Astrocyte of the cerebellum (primary cell): ENCODE measurements at regions not wholly inside any gene's neighbourhood (a gene's known extent, or its start where the extent isn't known, plus 50 kb on each side); places are given as distances from the start of the nearest gene placed in this dataset.

ENCODE experiments used
- DNase-seq: peaks from one replicate; pipeline ENCODE4 v3.0.0-alpha.2; 2011; ENCODE audit warnings: low read depth
- H3K4me3 ChIP-seq: 2 replicates; pipeline ENCODE4 v1.5.1; 2011; ENCODE audit warnings: mild to moderate bottlenecking, low read depth, low read length, moderate library complexity
- CTCF ChIP-seq: IDR thresholded peaks from 2 replicates; pipeline ENCODE4 v1.5.1; 2012; ENCODE audit warnings: low read length, low read depth, moderate library complexity, mild to moderate bottlenecking; ENCODE audit errors: missing control alignments
- in situ Hi-C: cut with HindIII; loops from 2 replicates; pipeline ENCODE4 v1.10.0; 2017; ENCODE audit warnings: low sequenced_read_pairs

DNA sequence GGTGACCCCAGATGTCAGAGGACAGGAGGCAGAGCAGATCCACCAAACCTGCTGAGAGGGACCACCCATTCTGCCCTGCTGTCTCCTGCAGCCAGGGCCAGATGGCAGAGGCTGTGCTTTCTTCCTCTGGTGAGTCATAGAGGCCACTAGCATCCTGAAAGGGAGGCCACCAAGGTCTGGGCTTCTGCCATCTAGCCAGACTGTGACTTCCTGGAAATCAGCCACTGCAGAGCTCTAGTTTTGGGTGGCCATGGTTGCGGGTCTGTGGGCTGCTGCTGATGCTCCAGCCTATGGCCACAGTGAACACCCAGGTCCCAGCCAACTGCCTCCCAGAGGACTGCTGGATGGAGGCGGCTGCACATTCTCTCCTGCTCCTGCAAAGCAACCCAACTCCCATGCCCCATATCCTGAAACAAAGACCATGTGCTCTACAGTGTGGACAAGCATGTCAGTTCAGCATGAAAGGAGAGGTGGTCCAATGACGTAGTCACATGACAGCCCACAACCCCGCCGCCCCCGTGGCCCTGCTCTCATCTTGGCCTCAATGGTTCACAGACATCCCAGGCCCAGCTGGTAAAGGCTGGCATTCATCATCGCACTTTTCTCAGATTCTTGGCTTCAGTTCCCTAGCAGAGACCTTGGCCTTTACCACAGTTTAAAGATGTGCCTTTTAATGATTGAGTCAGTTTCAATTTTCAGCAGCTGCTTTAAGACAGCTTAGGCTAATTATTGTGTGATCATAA lies 73.9 kb upstream of the CXCL12 start:
- H3K4me3 ChIP-seq, result no peak overlapping the region
- DNase-seq, result no peak
- in situ Hi-C loops, result no loop called here
- no peak for TF ChIP-seq CTCF

- no peak for TF ChIP-seq CTCF
- no peak for DNase-seq
- in situ Hi-C loops, result no loop called here
Measured at GRCh38 chr10:44459671-44460070, 74.8 kb upstream of the CXCL12 start.

GRCh38 chr10:44460416-44460815 lies 75.5 kb upstream of the CXCL12 start:
- no peak for DNase-seq
- in situ Hi-C loops, result no loop called here
- H3K4me3 ChIP-seq, result no peak overlapping the region
- no peak for TF ChIP-seq CTCF

More at GRCh38 chr10:44459671-44460070, 74.8 kb upstream of the CXCL12 start:
- H3K4me3 ChIP-seq, result no peak overlapping the region

DNA sequence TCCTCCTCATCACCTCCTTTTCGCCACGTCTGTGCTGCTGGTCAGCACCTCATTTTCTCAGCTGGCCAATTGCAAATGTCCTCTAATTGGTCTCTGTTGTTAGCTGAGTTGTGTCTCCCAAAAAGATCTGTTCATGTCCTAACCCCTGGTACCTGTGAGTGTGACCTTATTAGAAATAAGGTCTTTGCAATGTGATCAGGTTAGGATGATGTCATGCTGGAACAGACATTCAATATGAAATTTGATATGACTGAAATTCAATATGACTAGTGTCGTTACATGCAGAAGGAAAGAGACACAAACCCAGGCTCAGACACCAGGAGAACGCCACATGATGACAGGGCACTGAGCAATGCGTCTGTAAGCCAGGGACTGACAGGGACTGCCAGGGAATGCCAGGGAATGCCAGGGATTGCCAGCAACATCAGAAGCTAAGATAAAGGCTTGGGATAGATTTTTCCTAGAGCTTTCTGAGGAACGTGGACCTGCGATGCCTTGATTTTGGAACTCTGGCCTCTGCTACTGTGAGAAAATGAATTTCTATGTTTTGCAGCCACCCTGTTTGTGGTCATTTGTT lies 77.5 kb upstream of the CXCL12 start:
- no peak for TF ChIP-seq CTCF
- in situ Hi-C loops, result no loop called here
- H3K4me3 ChIP-seq, result no peak overlapping the region
- DNase-seq, result no peak

GRCh38 chr10:44463511-44464121 lies 78.7 kb upstream of the CXCL12 start:
- in situ Hi-C loops, result no loop called here
- TF ChIP-seq CTCF, result no peak
- peak; percentile 56 for DNase-seq
- H3K4me3 ChIP-seq, result no peak overlapping the region

DNA sequence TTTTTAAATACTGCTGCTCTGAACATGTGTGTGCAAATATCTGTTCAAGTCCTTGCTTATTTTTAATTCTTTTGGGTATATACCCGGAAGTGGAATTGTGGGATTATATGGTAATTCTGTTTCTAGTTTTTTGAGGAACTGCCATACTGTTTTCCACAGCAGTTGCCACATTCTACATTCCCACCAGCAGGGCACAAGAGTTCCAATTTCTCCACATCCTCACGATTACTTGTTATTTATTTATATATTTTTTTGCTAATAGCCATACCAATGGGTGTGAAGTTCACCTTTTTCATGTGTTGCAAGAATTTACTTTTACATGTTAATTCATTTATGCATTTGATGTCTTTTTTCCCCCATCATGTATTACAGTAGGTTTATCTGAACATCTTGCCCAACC lies 79.6 kb upstream of the CXCL12 start:
- DNase-seq, result no peak
- peak; percentile 16 for TF ChIP-seq CTCF
- H3K4me3 ChIP-seq, result no peak overlapping the region
- in situ Hi-C loops, result no loop called here
